Mesendoderm (in vitro differentiated cells): ENCODE measurements at regions not wholly inside any gene's neighbourhood (a gene's known extent, or its start where the extent isn't known, plus 50 kb on each side); places are given as distances from the start of the nearest gene placed in this dataset.

ENCODE experiments used
- DNase-seq: peaks from one replicate; pipeline ENCODE4 v3.0.0; 2013
- H2AK5ac ChIP-seq: 2 replicates; pipeline ENCODE4 v1.6.1; 2013; ENCODE audit warnings: low read length, inconsistent platforms
- H2BK120ac ChIP-seq: 2 replicates; pipeline ENCODE4 v1.6.1; 2013; ENCODE audit warnings: low read depth, mild to moderate bottlenecking, low read length, moderate library complexity, mixed read lengths
- H2BK15ac ChIP-seq: replicated peaks from 2 replicates; pipeline ENCODE4 v1.6.1; 2013; ENCODE audit warnings: low read depth, mild to moderate bottlenecking, moderate library complexity
- H2BK5ac ChIP-seq: 2 replicates; pipeline ENCODE4 v1.6.1; 2013; ENCODE audit warnings: low read length, inconsistent platforms
- H3K18ac ChIP-seq: 2 replicates; pipeline ENCODE4 v1.6.1; 2013; ENCODE audit warnings: mild to moderate bottlenecking, low read length, mixed read lengths
- H3K23ac ChIP-seq: one replicate; pipeline ENCODE4 v1.6.1; 2013; ENCODE audit warnings: low read length
- H3K27ac ChIP-seq: 2 replicates; pipeline ENCODE4 v1.5.1; 2013; ENCODE audit warnings: low read depth, mild to moderate bottlenecking, inconsistent platforms, low read length, moderate library complexity
- H3K27me3 ChIP-seq: 2 replicates; pipeline ENCODE4 v1.6.1; 2013; ENCODE audit warnings: low read length, control low read depth, mild to moderate bottlenecking, inconsistent platforms; ENCODE audit not compliant: insufficient read depth, poor library complexity
- H3K36me3 ChIP-seq: 2 replicates; pipeline ENCODE4 v1.6.1; 2013; ENCODE audit warnings: low read length, inconsistent platforms; ENCODE audit not compliant: control insufficient read depth, insufficient read depth
- H3K4ac ChIP-seq: one replicate; pipeline ENCODE4 v1.6.1; 2013; ENCODE audit warnings: low read depth, mild to moderate bottlenecking, low read length, moderate library complexity
- H3K4me1 ChIP-seq: 2 replicates; pipeline ENCODE4 v1.6.1; 2013; ENCODE audit warnings: low read depth, low read length, inconsistent platforms; ENCODE audit not compliant: control insufficient read depth
- H3K4me2 ChIP-seq: 2 replicates; pipeline ENCODE4 v1.6.1; 2013; ENCODE audit warnings: low read length
- H3K4me3 ChIP-seq: 2 replicates; pipeline ENCODE4 v1.5.1; 2013; ENCODE audit warnings: mild to moderate bottlenecking, low read length
- H3K56ac ChIP-seq: one replicate; pipeline ENCODE4 v1.6.1; 2013; ENCODE audit warnings: low read length
- H3K79me1 ChIP-seq: 2 replicates; pipeline ENCODE4 v1.6.1; 2013; ENCODE audit warnings: low read length, inconsistent platforms
- H3K79me2 ChIP-seq: 2 replicates; pipeline ENCODE4 v1.6.1; 2013; ENCODE audit warnings: mild to moderate bottlenecking, low read length; ENCODE audit not compliant: control insufficient read depth, insufficient read depth
- H3K9ac ChIP-seq: 2 replicates; pipeline ENCODE4 v1.6.1; 2013; ENCODE audit warnings: low read length, inconsistent platforms
- H4K5ac ChIP-seq: one replicate; pipeline ENCODE4 v1.6.1; 2013; ENCODE audit warnings: low read length
- H4K8ac ChIP-seq: one replicate; pipeline ENCODE4 v1.6.1; 2013; ENCODE audit warnings: low read depth, mild to moderate bottlenecking, control low read depth, low read length, moderate library complexity
- WGBS: extraction: QIAGEN DNeasy Blood & Tissue Kit; methylation state at CpG from one replicate; pipeline ENCODE4 v1.1.7; 2013; ENCODE audit warnings: low lambda C conversion rate, missing lambda C conversion rate; ENCODE audit not compliant: insufficient coverage; ENCODE audit errors: extremely low coverage; 5-methylcytosine and 5-hydroxymethylcytosine counted together

GRCh38 chr1:82266351-82266750 lies 465.6 kb downstream of the ADGRL2 start:
- Histone ChIP-seq H4K5ac (no peak overlapping the region), H3K27me3 (no peaks in the 10 kb centered on the region), H3K4me3 (no peak overlapping the region), H3K4ac (no peak overlapping the region), H3K4me2 (no peak overlapping the region), H3K79me1 (no peaks in the 10 kb centered on the region), H3K79me2 (no peaks in the 10 kb centered on the region), H2BK120ac (no peak overlapping the region), H2AK5ac (no peak overlapping the region), H3K23ac (no peak overlapping the region), H2BK5ac (no peak overlapping the region), H4K8ac (no peak overlapping the region), H3K9ac (no peak overlapping the region), H3K36me3 (no peaks in the 10 kb centered on the region), H2BK15ac (peak overlapping the region; percentile 27), H3K27ac (no peak overlapping the region), H3K56ac (no peak overlapping the region), H3K4me1 (no peaks in the 10 kb centered on the region), H3K18ac (no peak overlapping the region)
- DNase-seq, result no peak
- WGBS, result no CpG with 5 or more reads among the region's 1 CpG

GRCh38 chr1:82265436-82265835 lies 464.7 kb downstream of the ADGRL2 start:
- no peak overlapping the region for H3K9ac ChIP-seq
- H3K27me3 ChIP-seq, result no peaks in the 10 kb centered on the region
- no peak overlapping the region for H3K23ac ChIP-seq
- no peak overlapping the region for H4K5ac ChIP-seq
- H3K4me2 ChIP-seq, result no peak overlapping the region
- H3K79me1 ChIP-seq, result no peaks in the 10 kb centered on the region
- no peak overlapping the region for H2BK120ac ChIP-seq
- no peak overlapping the region for H3K56ac ChIP-seq
- no peak overlapping the region for H3K27ac ChIP-seq
- no peaks in the 10 kb centered on the region for H3K36me3 ChIP-seq
- WGBS, result no CpG with 5 or more reads among the region's 5 CpGs
- no peaks in the 10 kb centered on the region for H3K79me2 ChIP-seq
- no peak overlapping the region for H3K18ac ChIP-seq
- no peak overlapping the region for H4K8ac ChIP-seq
- H2AK5ac ChIP-seq, result no peak overlapping the region
- H2BK15ac ChIP-seq, result peak overlapping the region; percentile 36
- no peak overlapping the region for H3K4me3 ChIP-seq
- no peak overlapping the region for H3K4ac ChIP-seq
- DNase-seq, result no peak
- H2BK5ac ChIP-seq, result no peak overlapping the region
- H3K4me1 ChIP-seq, result no peaks in the 10 kb centered on the region

DNA sequence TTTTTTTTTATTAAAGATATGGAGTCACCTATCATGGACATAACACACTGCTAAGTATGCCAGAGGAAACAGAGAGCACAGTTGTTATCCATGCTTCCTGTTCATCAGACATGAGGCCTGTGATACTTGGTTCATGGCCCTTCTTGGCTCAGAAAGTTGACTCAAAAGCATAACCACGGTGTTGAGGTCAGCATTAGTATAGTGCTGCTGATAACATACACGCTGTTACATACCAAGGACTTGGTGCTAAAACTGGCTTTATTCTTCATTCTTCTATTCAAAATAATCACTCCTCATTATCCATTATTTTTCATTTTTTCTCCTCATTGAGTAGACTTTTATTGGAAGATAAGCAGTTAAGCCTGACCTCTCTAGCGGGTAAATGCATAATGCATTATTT lies 464.1 kb downstream of the ADGRL2 start:
- Histone ChIP-seq H3K4ac (no peak overlapping the region), H2BK5ac (no peak overlapping the region), H2BK15ac (no peak overlapping the region), H3K4me3 (no peak overlapping the region), H4K8ac (no peak overlapping the region), H3K36me3 (no peaks in the 10 kb centered on the region), H3K79me2 (no peaks in the 10 kb centered on the region), H3K23ac (no peak overlapping the region), H2AK5ac (no peak overlapping the region), H3K4me2 (no peak overlapping the region), H3K79me1 (no peaks in the 10 kb centered on the region), H4K5ac (no peak overlapping the region), H3K4me1 (no peaks in the 10 kb centered on the region), H3K18ac (no peak overlapping the region), H3K9ac (no peak overlapping the region), H3K27ac (no peak overlapping the region), H2BK120ac (no peak overlapping the region), H3K56ac (no peak overlapping the region), H3K27me3 (no peaks in the 10 kb centered on the region)
- no peak for DNase-seq
- WGBS, result no CpG with 5 or more reads among the region's 3 CpGs

- Histone ChIP-seq H3K27me3 (no peaks in the 10 kb centered on the region), H3K79me2 (no peaks in the 10 kb centered on the region), H2AK5ac (no peak overlapping the region), H3K27ac (no peak overlapping the region), H3K9ac (no peak overlapping the region), H3K4me2 (no peak overlapping the region), H2BK5ac (no peak overlapping the region), H2BK120ac (no peak overlapping the region), H3K23ac (no peak overlapping the region), H3K79me1 (no peaks in the 10 kb centered on the region), H4K8ac (no peak overlapping the region), H3K4ac (no peak overlapping the region), H3K4me3 (no peak overlapping the region), H3K18ac (no peak overlapping the region), H2BK15ac (no peak overlapping the region), H3K56ac (no peak overlapping the region), H4K5ac (no peak overlapping the region), H3K36me3 (no peaks in the 10 kb centered on the region), H3K4me1 (no peaks in the 10 kb centered on the region)
- no CpG with 5 or more reads among the region's 1 CpG for WGBS
- DNase-seq, result no peak
Observed at GRCh38 chr1:82263396-82263795, 462.7 kb downstream of the ADGRL2 start.

- Histone ChIP-seq H3K23ac (no peak overlapping the region), H3K36me3 (no peaks in the 10 kb centered on the region), H3K79me2 (no peaks in the 10 kb centered on the region), H3K27ac (no peak overlapping the region), H3K4me3 (no peak overlapping the region), H3K9ac (no peak overlapping the region), H4K8ac (no peak overlapping the region), H4K5ac (no peak overlapping the region), H2AK5ac (no peak overlapping the region), H2BK120ac (no peak overlapping the region), H3K18ac (no peak overlapping the region), H2BK15ac (no peak overlapping the region), H3K27me3 (no peaks in the 10 kb centered on the region), H3K56ac (no peak overlapping the region), H3K4me2 (no peak overlapping the region), H3K79me1 (no peaks in the 10 kb centered on the region), H3K4ac (no peak overlapping the region), H3K4me1 (no peaks in the 10 kb centered on the region), H2BK5ac (no peak overlapping the region)
- WGBS, result no CpG with 5 or more reads among the region's 1 CpG
- DNase-seq, result no peak
Observed at GRCh38 chr1:82260666-82261065, 459.9 kb downstream of the ADGRL2 start.

GRCh38 chr1:82260051-82260450 lies 459.3 kb downstream of the ADGRL2 start:
- no peak overlapping the region for H3K18ac ChIP-seq
- H4K8ac ChIP-seq, result no peak overlapping the region
- H3K4me3 ChIP-seq, result no peak overlapping the region
- H3K56ac ChIP-seq, result no peak overlapping the region
- no peak for DNase-seq
- no CpG with 5 or more reads among the region's 1 CpG for WGBS
- no peaks in the 10 kb centered on the region for H3K27me3 ChIP-seq
- no peaks in the 10 kb centered on the region for H3K36me3 ChIP-seq
- H3K4ac ChIP-seq, result no peak overlapping the region
- H3K27ac ChIP-seq, result no peak overlapping the region
- no peak overlapping the region for H4K5ac ChIP-seq
- no peaks in the 10 kb centered on the region for H3K79me2 ChIP-seq
- no peak overlapping the region for H2BK120ac ChIP-seq
- H2AK5ac ChIP-seq, result no peak overlapping the region
- no peak overlapping the region for H2BK15ac ChIP-seq
- H3K4me2 ChIP-seq, result no peak overlapping the region
- no peak overlapping the region for H2BK5ac ChIP-seq
- no peak overlapping the region for H3K23ac ChIP-seq
- no peaks in the 10 kb centered on the region for H3K79me1 ChIP-seq
- H3K9ac ChIP-seq, result no peak overlapping the region
- no peaks in the 10 kb centered on the region for H3K4me1 ChIP-seq
